Adrenal gland (tissue), 5 donors: ENCODE measurements at regions not wholly inside any gene's neighbourhood (a gene's known extent, or its start where the extent isn't known, plus 50 kb on each side); places are given as distances from the start of the nearest gene placed in this dataset.

Experiments used
- CTCF ChIP-seq, 6 experiments: fragments of 450-650 bp in 4 of 6; fragments of 200-600 bp in 2 of 6; sonication (generic) in 1 of 6; IDR thresholded peaks; 1 replicate in 5 of 6; 2 replicates in 1 of 6; pipeline versions ENCODE4 v1.5.1 to v1.8.0; 2016 to 2021; ENCODE audit warnings: antibody characterized with exemption in 6 of 6, mild to moderate bottlenecking in 2 of 6, moderate library complexity in 1 of 6
- POLR2A ChIP-seq, 2 donors: fragments of 450-650 bp; IDR thresholded peaks; one replicate each; pipeline ENCODE4 v1.6.1; 2017; ENCODE audit warnings: antibody characterized with exemption in 2 of 2, mild to moderate bottlenecking in 2 of 2, moderate library complexity in 1 of 2
- donor health status: DM: no; HTN: no; CAD: no.

DNA sequence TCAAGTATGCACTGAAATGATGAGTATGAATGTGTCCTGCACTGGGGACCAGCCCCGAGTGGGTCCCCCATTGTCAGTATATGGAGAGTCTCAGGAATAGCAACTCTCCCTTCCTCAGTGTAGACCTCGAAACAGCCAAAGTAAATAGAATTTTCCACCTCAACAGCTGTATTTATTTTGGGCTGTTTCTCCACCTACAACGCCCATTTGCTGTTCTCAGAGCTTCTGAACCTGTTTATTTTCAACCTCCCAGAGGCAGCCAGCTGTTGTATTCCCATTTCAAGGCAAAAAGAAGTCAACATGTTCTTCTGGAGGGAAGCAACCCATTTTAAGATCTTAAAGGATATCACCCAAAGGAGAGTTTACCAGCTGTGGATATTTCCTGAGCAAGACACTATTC is 59.6 kb upstream of the BICC1 start:
- TF ChIP-seq CTCF (IDR thresholded peaks at IDR 0.05) (no peak), POLR2A (IDR thresholded peaks at IDR 0.05) (no peak)
